Esophagus mucosa (tissue), 1 donor: ENCODE measurements at regions not wholly inside any gene's neighbourhood (a gene's known extent, or its start where the extent isn't known, plus 50 kb on each side); places are given as distances from the start of the nearest gene placed in this dataset.
"Not testable (repeated sequence)": the region's sequence is repeated elsewhere in the genome, so short reads cannot be mapped to it uniquely, and the experiment has no call there.

ENCODE experiments used
- ATAC-seq: fragments of 200-7000 bp; cut with Tn5 transposase; one replicate; pipeline ENCODE4 v1.9.1; 2020
- donor health status: DM: yes; HTN: yes; CAD: no.

GRCh38 chr2:751474-751873 lies 74.3 kb upstream of the TMEM18 start:
- no peak for ATAC-seq

GRCh38 chr2:750628-751027 lies 73.4 kb upstream of the TMEM18 start:
- no peak for ATAC-seq

GRCh38 chr2:747762-748351 lies 70.7 kb upstream of the TMEM18 start:
- ATAC-seq = no peak

GRCh38 chr2:746697-747096 lies 69.5 kb upstream of the TMEM18 start:
- no peak for ATAC-seq

- ATAC-seq = no peak
Observed at GRCh38 chr2:744088-744487, 66.9 kb upstream of the TMEM18 start.

- no peak for ATAC-seq
Observed at GRCh38 chr2:742221-742620, 65.0 kb upstream of the TMEM18 start.

- no peak for ATAC-seq
Observed at GRCh38 chr2:741195-741496, 63.9 kb upstream of the TMEM18 start.

- not testable (repeated sequence) for ATAC-seq
Observed at GRCh38 chr2:740322-741194, 63.4 kb upstream of the TMEM18 start.

GRCh38 chr2:739864-740321 lies 62.7 kb upstream of the TMEM18 start:
- ATAC-seq = peak; percentile 28

GRCh38 chr2:736939-737338 lies 59.7 kb upstream of the TMEM18 start:
- no peak for ATAC-seq

GRCh38 chr2:735670-736218 lies 58.5 kb upstream of the TMEM18 start:
- no peak for ATAC-seq

GRCh38 chr2:734496-734895 lies 57.3 kb upstream of the TMEM18 start:
- ATAC-seq = no peak

GRCh38 chr2:733495-733894 lies 56.3 kb upstream of the TMEM18 start:
- ATAC-seq = no peak

- no peak for ATAC-seq
Observed at GRCh38 chr2:733001-733400, 55.8 kb upstream of the TMEM18 start.

GRCh38 chr2:731711-732110 lies 54.5 kb upstream of the TMEM18 start:
- ATAC-seq = no peak

- ATAC-seq = no peak
Observed at GRCh38 chr2:729376-729861, 52.2 kb upstream of the TMEM18 start.

GRCh38 chr2:728165-728564 lies 51.0 kb upstream of the TMEM18 start:
- ATAC-seq = no peak

GRCh38 chr2:727071-727470 lies 49.9 kb upstream of the TMEM18 start:
- no peak for ATAC-seq
